ENCODE measurements at regions not wholly inside any gene's neighbourhood (a gene's known extent, or its start where the extent isn't known, plus 50 kb on each side); places are given as distances from the start of the nearest gene placed in this dataset.
"Not testable (repeated sequence)": the region's sequence is repeated elsewhere in the genome, so short reads cannot be mapped to it uniquely, and the experiment has no call there.

- no peaks in the 10 kb centered on the region for H3K4me1 ChIP-seq (ENCODE audit: insufficient read depth, low read length)
- no peaks in the 10 kb centered on the region for H3K9me3 ChIP-seq (ENCODE audit: insufficient read depth, low read depth, low read length)
- FAIRE-seq (no peak), DNase-seq (ENCODE audit: low read depth) (no peak)
- no peaks in the 10 kb centered on the region for H4K20me1 ChIP-seq (ENCODE audit: insufficient read depth, low read length)
- Mint-ChIP-seq H3K4me1 (ENCODE audit: low read depth, unreplicated experiment) (peaks cover 3% of the 10 kb centered on the region), H3K4me3 (ENCODE audit: unreplicated experiment) (no peak overlapping the region), H3K27me3 (ENCODE audit: low read depth, unreplicated experiment) (no peaks in the 10 kb centered on the region), H3K36me3 (ENCODE audit: low read depth, unreplicated experiment) (no peaks in the 10 kb centered on the region), H3K27ac (ENCODE audit: unreplicated experiment) (no peak overlapping the region), H3K9me3 (ENCODE audit: unreplicated experiment) (no peaks in the 10 kb centered on the region)
- no peaks in the 10 kb centered on the region for H3K36me3 ChIP-seq (ENCODE audit: insufficient read depth, low read length)
- no peaks in the 10 kb centered on the region for H3K79me2 ChIP-seq (ENCODE audit: insufficient read depth, low read length)
- H3K27me3 ChIP-seq (ENCODE audit: insufficient read depth, low read length) = no peaks in the 10 kb centered on the region
- no peak overlapping the region for H3K27ac ChIP-seq (ENCODE audit: low read depth, low read length)
- no peak overlapping the region for H3K9ac ChIP-seq (ENCODE audit: low read length)
- no peak overlapping the region for H3K4me2 ChIP-seq (ENCODE audit: low read length)
- H3K4me3 ChIP-seq (ENCODE audit: insufficient read depth, low read depth, low read length) = no peak overlapping the region
- H2AFZ ChIP-seq (ENCODE audit: low read depth, low read length) = no peak overlapping the region
- TF ChIP-seq EZH2 (IDR thresholded peaks at IDR 0.05; ENCODE audit: insufficient read depth, low read length) (no peak), CTCF (IDR thresholded peaks at IDR 0.05; ENCODE audit: insufficient read depth, low read depth, low read length) (no peak)
Measured at GRCh38 chr10:4396401-4397283, 429.4 kb upstream of the AKR1E2 start.

- Mint-ChIP-seq H3K36me3 (ENCODE audit: low read depth, unreplicated experiment) (no peaks in the 10 kb centered on the region), H3K27ac (ENCODE audit: unreplicated experiment) (no peak overlapping the region), H3K4me3 (ENCODE audit: unreplicated experiment) (no peak overlapping the region), H3K27me3 (ENCODE audit: low read depth, unreplicated experiment) (no peaks in the 10 kb centered on the region), H3K4me1 (ENCODE audit: low read depth, unreplicated experiment) (peaks cover 3% of the 10 kb centered on the region), H3K9me3 (ENCODE audit: unreplicated experiment) (no peaks in the 10 kb centered on the region)
- no peaks in the 10 kb centered on the region for H4K20me1 ChIP-seq (ENCODE audit: insufficient read depth, low read length)
- H3K36me3 ChIP-seq (ENCODE audit: insufficient read depth, low read length) = no peaks in the 10 kb centered on the region
- TF ChIP-seq EZH2 (IDR thresholded peaks at IDR 0.05; ENCODE audit: insufficient read depth, low read length) (no peak), CTCF (IDR thresholded peaks at IDR 0.05; ENCODE audit: insufficient read depth, low read depth, low read length) (no peak)
- no peaks in the 10 kb centered on the region for H3K9me3 ChIP-seq (ENCODE audit: insufficient read depth, low read depth, low read length)
- no peak overlapping the region for H3K4me3 ChIP-seq (ENCODE audit: insufficient read depth, low read depth, low read length)
- no peak overlapping the region for H2AFZ ChIP-seq (ENCODE audit: low read depth, low read length)
- H3K4me1 ChIP-seq (ENCODE audit: insufficient read depth, low read length) = no peaks in the 10 kb centered on the region
- H3K9ac ChIP-seq (ENCODE audit: low read length) = no peak overlapping the region
- no peak for FAIRE-seq
- no peak overlapping the region for H3K4me2 ChIP-seq (ENCODE audit: low read length)
- no peaks in the 10 kb centered on the region for H3K79me2 ChIP-seq (ENCODE audit: insufficient read depth, low read length)
- no peak overlapping the region for H3K27ac ChIP-seq (ENCODE audit: low read depth, low read length)
- H3K27me3 ChIP-seq (ENCODE audit: insufficient read depth, low read length) = no peaks in the 10 kb centered on the region
- no peak for DNase-seq (ENCODE audit: low read depth)
Measured at GRCh38 chr10:4395731-4396130, 430.3 kb upstream of the AKR1E2 start.

GRCh38 chr10:4394455-4394854 is 431.6 kb upstream of the AKR1E2 start:
- not testable (repeated sequence) for H3K9me3 Mint-ChIP-seq (ENCODE audit: unreplicated experiment); H2AFZ ChIP-seq (ENCODE audit: low read depth, low read length); FAIRE-seq; H3K4me3 Mint-ChIP-seq (ENCODE audit: unreplicated experiment); H4K20me1 ChIP-seq (ENCODE audit: insufficient read depth, low read length); H3K27ac ChIP-seq (ENCODE audit: low read depth, low read length); H3K4me3 ChIP-seq (ENCODE audit: insufficient read depth, low read depth, low read length); H3K9ac ChIP-seq (ENCODE audit: low read length); H3K36me3 Mint-ChIP-seq (ENCODE audit: low read depth, unreplicated experiment); H3K4me1 ChIP-seq (ENCODE audit: insufficient read depth, low read length); H3K27me3 ChIP-seq (ENCODE audit: insufficient read depth, low read length); H3K79me2 ChIP-seq (ENCODE audit: insufficient read depth, low read length); DNase-seq (ENCODE audit: low read depth); H3K9me3 ChIP-seq (ENCODE audit: insufficient read depth, low read depth, low read length); H3K4me1 Mint-ChIP-seq (ENCODE audit: low read depth, unreplicated experiment); H3K27me3 Mint-ChIP-seq (ENCODE audit: low read depth, unreplicated experiment); H3K36me3 ChIP-seq (ENCODE audit: insufficient read depth, low read length); H3K27ac Mint-ChIP-seq (ENCODE audit: unreplicated experiment); H3K4me2 ChIP-seq (ENCODE audit: low read length)
